Astrocyte (in vitro differentiated cells and primary cell): ENCODE measurements at regions not wholly inside any gene's neighbourhood (a gene's known extent, or its start where the extent isn't known, plus 50 kb on each side); places are given as distances from the start of the nearest gene placed in this dataset.

Experiments used
- DNase-seq: peaks from one replicate; pipeline ENCODE4 v3.0.0-alpha.2; 2010; ENCODE audit warnings: low read depth
- FAIRE-seq: peaks from 2 replicates; lab custom pipeline; 2011; peaks lifted over from hg19 to GRCh38; lab: Jason Lieb, UNC
- H2AFZ ChIP-seq: 2 replicates; pipeline ENCODE4 v1.6.0; 2012; ENCODE audit warnings: low read depth, low read length, inconsistent platforms
- H3K27ac ChIP-seq: 2 replicates; pipeline ENCODE4 v1.5.1; 2011; ENCODE audit warnings: low read depth, low read length, inconsistent platforms
- H3K27me3 ChIP-seq: 2 replicates; pipeline ENCODE4 v1.6.0; 2011; ENCODE audit warnings: low read length, inconsistent platforms; ENCODE audit not compliant: insufficient read depth
- H3K36me3 ChIP-seq: 2 replicates; pipeline ENCODE4 v1.5.1; 2011; ENCODE audit warnings: low read length, inconsistent platforms; ENCODE audit not compliant: insufficient read depth
- H3K4me1 ChIP-seq: 2 replicates; pipeline ENCODE4 v1.5.1; 2011; ENCODE audit warnings: low read length, inconsistent platforms; ENCODE audit not compliant: insufficient read depth
- H3K4me2 ChIP-seq: 2 replicates; pipeline ENCODE4 v1.6.0; 2012; ENCODE audit warnings: low read length, inconsistent platforms
- H3K4me3 ChIP-seq: 2 replicates; pipeline ENCODE4 v1.5.1; 2011; ENCODE audit warnings: low read depth, mild to moderate bottlenecking, low read length, inconsistent platforms; ENCODE audit not compliant: insufficient read depth
- H3K79me2 ChIP-seq: 2 replicates; pipeline ENCODE4 v1.6.0; 2012; ENCODE audit warnings: mild to moderate bottlenecking, low read length, inconsistent platforms; ENCODE audit not compliant: insufficient read depth
- H3K9ac ChIP-seq: 2 replicates; pipeline ENCODE4 v1.6.0; 2012; ENCODE audit warnings: mild to moderate bottlenecking, low read length, inconsistent platforms
- H3K9me3 ChIP-seq: 2 replicates; pipeline ENCODE4 v1.5.1; 2012; ENCODE audit warnings: low read depth, mild to moderate bottlenecking, low read length, inconsistent platforms; ENCODE audit not compliant: insufficient read depth
- H4K20me1 ChIP-seq: 2 replicates; pipeline ENCODE4 v1.6.0; 2012; ENCODE audit warnings: low read length, inconsistent platforms; ENCODE audit not compliant: insufficient read depth
- H3K27ac Mint-ChIP-seq: one replicate; pipeline ENCODE4 v1.8.0; 2021; ENCODE audit warnings: mild to moderate bottlenecking, mixed read lengths; ENCODE audit not compliant: unreplicated experiment
- H3K27me3 Mint-ChIP-seq: one replicate; pipeline ENCODE4 v1.8.0; 2021; ENCODE audit warnings: low read depth, mixed read lengths; ENCODE audit not compliant: unreplicated experiment
- H3K36me3 Mint-ChIP-seq: one replicate; pipeline ENCODE4 v1.8.0; 2021; ENCODE audit warnings: low read depth, mixed read lengths; ENCODE audit not compliant: unreplicated experiment
- H3K4me1 Mint-ChIP-seq: one replicate; pipeline ENCODE4 v1.8.0; 2021; ENCODE audit warnings: low read depth, mixed read lengths; ENCODE audit not compliant: unreplicated experiment
- H3K4me3 Mint-ChIP-seq: one replicate; pipeline ENCODE4 v1.8.0; 2021; ENCODE audit warnings: mild to moderate bottlenecking, moderate library complexity, mixed read lengths; ENCODE audit not compliant: unreplicated experiment
- H3K9me3 Mint-ChIP-seq: one replicate; pipeline ENCODE4 v1.8.0; 2021; ENCODE audit warnings: mild to moderate bottlenecking, mixed read lengths; ENCODE audit not compliant: unreplicated experiment
- CTCF ChIP-seq: IDR thresholded peaks from 2 replicates; pipeline ENCODE4 v1.5.1; 2011; ENCODE audit warnings: low read depth, mild to moderate bottlenecking, inconsistent platforms, low read length, moderate library complexity; ENCODE audit not compliant: insufficient read depth
- EZH2 ChIP-seq: IDR thresholded peaks from 2 replicates; pipeline ENCODE4 v1.6.1; 2012; ENCODE audit warnings: mild to moderate bottlenecking, low read length, inconsistent platforms; ENCODE audit not compliant: insufficient read depth

GRCh38 chr5:96072138-96072790 lies 110.6 kb upstream of the ELL2 start:
- Mint-ChIP-seq H3K27ac (no peak overlapping the region), H3K4me1 (peaks cover 25% of the 10 kb centered on the region), H3K36me3 (no peaks in the 10 kb centered on the region), H3K9me3 (peaks cover 5% of the 10 kb centered on the region), H3K27me3 (no peaks in the 10 kb centered on the region), H3K4me3 (no peak overlapping the region)
- Histone ChIP-seq H2AFZ (no peak overlapping the region), H3K79me2 (no peaks in the 10 kb centered on the region), H4K20me1 (no peaks in the 10 kb centered on the region), H3K27me3 (no peaks in the 10 kb centered on the region), H3K36me3 (no peaks in the 10 kb centered on the region), H3K4me1 (peaks cover 11% of the 10 kb centered on the region), H3K9ac (no peak overlapping the region), H3K9me3 (no peaks in the 10 kb centered on the region), H3K4me3 (no peak overlapping the region), H3K4me2 (no peak overlapping the region), H3K27ac (no peak overlapping the region)
- DNase-seq (no peak), FAIRE-seq (no peak)
- TF ChIP-seq CTCF: no peak
- no peak for TF ChIP-seq EZH2

DNA sequence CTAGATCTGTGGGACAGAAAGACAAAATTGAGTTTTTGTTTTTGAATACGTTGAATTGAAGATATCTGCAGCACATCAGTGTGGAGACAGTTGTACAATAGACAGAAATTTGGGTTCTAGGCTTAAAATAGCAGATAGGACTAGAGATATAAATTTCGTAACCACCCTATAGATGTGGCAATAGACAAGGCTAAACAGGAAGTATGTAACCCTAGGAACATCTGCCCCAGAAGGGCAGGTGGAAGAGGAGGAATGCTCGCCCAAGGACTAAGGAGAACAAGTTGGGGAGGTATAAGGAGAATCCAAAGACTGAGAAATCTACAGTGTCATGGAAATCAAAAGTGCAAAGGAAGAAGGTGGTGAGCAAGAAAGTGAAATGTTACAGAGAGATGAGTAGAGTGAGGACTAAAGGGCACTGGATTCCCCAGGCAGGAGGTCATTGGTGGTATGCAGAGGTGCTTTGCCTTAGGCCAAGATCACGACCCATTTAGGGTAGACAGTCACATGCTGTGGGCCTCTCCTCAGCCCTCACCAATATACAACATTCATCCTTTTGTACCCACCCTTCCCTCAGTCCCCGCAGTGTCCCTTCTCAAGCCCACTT lies 109.1 kb upstream of the ELL2 start:
- Histone ChIP-seq H3K4me2 (no peak overlapping the region), H3K27ac (no peak overlapping the region), H3K79me2 (no peaks in the 10 kb centered on the region), H3K4me3 (no peak overlapping the region), H3K4me1 (peaks cover 23% of the 10 kb centered on the region), H3K9ac (no peak overlapping the region), H3K36me3 (no peaks in the 10 kb centered on the region), H3K9me3 (no peaks in the 10 kb centered on the region), H2AFZ (no peak overlapping the region), H4K20me1 (no peaks in the 10 kb centered on the region), H3K27me3 (no peaks in the 10 kb centered on the region)
- H3K36me3 Mint-ChIP-seq: no peaks in the 10 kb centered on the region
- TF ChIP-seq EZH2 (no peak), CTCF (no peak)
- H3K9me3 Mint-ChIP-seq: peaks cover 5% of the 10 kb centered on the region
- no peaks in the 10 kb centered on the region for H3K27me3 Mint-ChIP-seq
- FAIRE-seq: no peak
- H3K27ac Mint-ChIP-seq: no peak overlapping the region
- DNase-seq: no peak
- H3K4me1 Mint-ChIP-seq: peaks cover 34% of the 10 kb centered on the region
- no peak overlapping the region for H3K4me3 Mint-ChIP-seq
